ENCODE measurements at regions not wholly inside any gene's neighbourhood (a gene's known extent, or its start where the extent isn't known, plus 50 kb on each side); places are given as distances from the start of the nearest gene placed in this dataset.

- TF ChIP-seq, protein P1, sequence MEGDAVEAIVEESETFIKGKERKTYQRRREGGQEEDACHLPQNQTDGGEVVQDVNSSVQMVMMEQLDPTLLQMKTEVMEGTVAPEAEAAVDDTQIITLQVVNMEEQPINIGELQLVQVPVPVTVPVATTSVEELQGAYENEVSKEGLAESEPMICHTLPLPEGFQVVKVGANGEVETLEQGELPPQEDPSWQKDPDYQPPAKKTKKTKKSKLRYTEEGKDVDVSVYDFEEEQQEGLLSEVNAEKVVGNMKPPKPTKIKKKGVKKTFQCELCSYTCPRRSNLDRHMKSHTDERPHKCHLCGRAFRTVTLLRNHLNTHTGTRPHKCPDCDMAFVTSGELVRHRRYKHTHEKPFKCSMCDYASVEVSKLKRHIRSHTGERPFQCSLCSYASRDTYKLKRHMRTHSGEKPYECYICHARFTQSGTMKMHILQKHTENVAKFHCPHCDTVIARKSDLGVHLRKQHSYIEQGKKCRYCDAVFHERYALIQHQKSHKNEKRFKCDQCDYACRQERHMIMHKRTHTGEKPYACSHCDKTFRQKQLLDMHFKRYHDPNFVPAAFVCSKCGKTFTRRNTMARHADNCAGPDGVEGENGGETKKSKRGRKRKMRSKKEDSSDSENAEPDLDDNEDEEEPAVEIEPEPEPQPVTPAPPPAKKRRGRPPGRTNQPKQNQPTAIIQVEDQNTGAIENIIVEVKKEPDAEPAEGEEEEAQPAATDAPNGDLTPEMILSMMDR (IDR thresholded peaks at IDR 0.05) = no peak
- no peak for TF ChIP-seq POLR2A (IDR thresholded peaks at IDR 0.05)
Observed at GRCh38 chr16:79970551-79971236, 370.2 kb upstream of the MAF start.

All from lower leg skin (tissue), 3 donors.